Sciatic nerve (tissue), 2 donors: ENCODE measurements at regions not wholly inside any gene's neighbourhood (a gene's known extent, or its start where the extent isn't known, plus 50 kb on each side); places are given as distances from the start of the nearest gene placed in this dataset.

ENCODE experiments used
- ATAC-seq: fragments of 200-7000 bp; cut with Tn5 transposase; one replicate; pipeline ENCODE4 v1.9.1; 2020; ENCODE audit warnings: mild to moderate bottlenecking, moderate library complexity
- DNase-seq: peaks from one replicate; pipeline ENCODE4 v3.0.0-alpha.2; 2020; ENCODE audit warnings: low spot score
- intact Hi-C: fragments of 100-400 bp; cut with DNase I; formaldehyde crosslinking; loops from one replicate; pipeline ENCODE4 v1.14.2; 2022
- donor health status: DM: no; HTN: no; CAD: no.
- donor health status: DM: no; HTN: no; CAD: no.

- no peak for ATAC-seq
- intact Hi-C loops = no loop called here
- DNase-seq = no peak
These were observed 466.4 kb downstream of the MN1 start for GRCh38 chr22:27335102-27335660.

- no peak for DNase-seq
- intact Hi-C loops = no loop called here
These were observed 465.1 kb downstream of the MN1 start for GRCh38 chr22:27336151-27337090.

GRCh38 chr22:27337676-27338075 is 463.9 kb downstream of the MN1 start:
- intact Hi-C loops = no loop called here
- no peak for DNase-seq
- ATAC-seq = no peak

More at GRCh38 chr22:27336151-27337090, 465.1 kb downstream of the MN1 start:
- no peak for ATAC-seq

GRCh38 chr22:27340047-27340446 is 461.5 kb downstream of the MN1 start:
- ATAC-seq = no peak
- DNase-seq = no peak
- intact Hi-C loops = no loop called here

GRCh38 chr22:27344546-27344945 is 457.0 kb downstream of the MN1 start:
- intact Hi-C loops = no loop called here
- ATAC-seq (no peak), DNase-seq (no peak)

GRCh38 chr22:27345691-27346090 is 455.9 kb downstream of the MN1 start:
- DNase-seq = no peak
- no peak for ATAC-seq
- intact Hi-C loops = no loop called here

- intact Hi-C loops = no loop called here
- ATAC-seq = no peak
- DNase-seq = no peak
These were observed 453.6 kb downstream of the MN1 start for GRCh38 chr22:27347951-27348350.

GRCh38 chr22:27348634-27349033 is 452.9 kb downstream of the MN1 start:
- peak; percentile 42 for ATAC-seq

GRCh38 chr22:27349456-27349855 is 452.1 kb downstream of the MN1 start:
- intact Hi-C loops = no loop called here
- no peak for ATAC-seq
- DNase-seq = no peak

More at GRCh38 chr22:27348634-27349033, 452.9 kb downstream of the MN1 start:
- no peak for DNase-seq
- intact Hi-C loops = no loop called here

- intact Hi-C loops = no loop called here
These were observed 451.2 kb downstream of the MN1 start for GRCh38 chr22:27350306-27350705.

GRCh38 chr22:27352426-27352825 is 449.1 kb downstream of the MN1 start:
- DNase-seq (no peak), ATAC-seq (no peak)
- intact Hi-C loops = no loop called here

More at GRCh38 chr22:27350306-27350705, 451.2 kb downstream of the MN1 start:
- DNase-seq (no peak), ATAC-seq (no peak)

- ATAC-seq (no peak), DNase-seq (no peak)
- intact Hi-C loops = no loop called here
These were observed 443.3 kb downstream of the MN1 start for GRCh38 chr22:27358096-27358870.

- ATAC-seq (no peak), DNase-seq (no peak)
- intact Hi-C loops = no loop called here
These were observed 431.3 kb downstream of the MN1 start for GRCh38 chr22:27370269-27370668.

- intact Hi-C loops = no loop called here
- no peak for ATAC-seq
- no peak for DNase-seq
These were observed 430.6 kb downstream of the MN1 start for GRCh38 chr22:27370987-27371386.

- no peak for ATAC-seq
- intact Hi-C loops = no loop called here
- DNase-seq = no peak
These were observed 429.2 kb downstream of the MN1 start for GRCh38 chr22:27372364-27372763.

GRCh38 chr22:27372969-27373670 is 428.4 kb downstream of the MN1 start:
- DNase-seq (no peak), ATAC-seq (no peak)
- intact Hi-C loops = no loop called here

GRCh38 chr22:27377501-27378295 is 423.9 kb downstream of the MN1 start:
- intact Hi-C loops = no loop called here
- no peak for ATAC-seq
- no peak for DNase-seq

GRCh38 chr22:27378311-27378800 is 423.2 kb downstream of the MN1 start:
- no peak for DNase-seq
- intact Hi-C loops = no loop called here
- ATAC-seq = no peak
